PFSK-1 (cell line): ENCODE measurements at regions not wholly inside any gene's neighbourhood (a gene's known extent, or its start where the extent isn't known, plus 50 kb on each side); places are given as distances from the start of the nearest gene placed in this dataset.

Experiments used
- FOXP2 ChIP-seq: optimal IDR thresholded peaks from 2 replicates; pipeline ENCODE3; 2011; ENCODE audit warnings: borderline replicate concordance, control low read depth, inconsistent platforms; ENCODE audit not compliant: insufficient read depth; ENCODE audit errors: extremely low read length, extremely low read depth
- POLR2AphosphoS5 ChIP-seq: IDR thresholded peaks from 2 replicates; pipeline ENCODE4 v1.6.1; 2012; ENCODE audit warnings: low read depth, mild to moderate bottlenecking, control low read depth, low read length, moderate library complexity
- REST ChIP-seq, 2 experiments: IDR thresholded peaks; 2 replicates each; pipeline versions ENCODE4 v1.6.1 to v1.8.0; 2011 to 2012; ENCODE audit warnings: low read depth in 2 of 2, low read length in 2 of 2, control low read depth in 1 of 2, inconsistent platforms in 1 of 2, mild to moderate bottlenecking in 1 of 2, moderate library complexity in 1 of 2; ENCODE audit not compliant: insufficient read depth in 1 of 2
- SIN3A ChIP-seq: IDR thresholded peaks from 2 replicates; pipeline ENCODE4 v1.6.1; 2012; ENCODE audit warnings: mild to moderate bottlenecking, low read length, moderate library complexity, borderline replicate concordance; ENCODE audit not compliant: insufficient read depth
- TAF1 ChIP-seq: IDR thresholded peaks from 2 replicates; pipeline ENCODE4 v1.6.1; 2012; ENCODE audit warnings: low read length, control low read depth, borderline replicate concordance; ENCODE audit not compliant: insufficient read depth

- TF ChIP-seq TAF1 (no peak), POLR2AphosphoS5 (no peak), REST (IDR thresholded peaks at IDR 0.05; ENCODE audit: insufficient read depth in 1 of 2, low read depth in 2 of 2, low read length in 2 of 2) (no peak), SIN3A (no peak), FOXP2 (no peak)
Observed at GRCh38 chr1:60162936-60163335, 89.4 kb upstream of the C1orf87 start.
